ENCODE measurements at regions not wholly inside any gene's neighbourhood (a gene's known extent, or its start where the extent isn't known, plus 50 kb on each side); places are given as distances from the start of the nearest gene placed in this dataset.
"Not testable (repeated sequence)": the region's sequence is repeated elsewhere in the genome, so short reads cannot be mapped to it uniquely, and the experiment has no call there.

- DNase-seq, result no peak
Observed at GRCh38 chr1:189275796-189276195, 1201.9 kb downstream of the BRINP3 start.

DNA sequence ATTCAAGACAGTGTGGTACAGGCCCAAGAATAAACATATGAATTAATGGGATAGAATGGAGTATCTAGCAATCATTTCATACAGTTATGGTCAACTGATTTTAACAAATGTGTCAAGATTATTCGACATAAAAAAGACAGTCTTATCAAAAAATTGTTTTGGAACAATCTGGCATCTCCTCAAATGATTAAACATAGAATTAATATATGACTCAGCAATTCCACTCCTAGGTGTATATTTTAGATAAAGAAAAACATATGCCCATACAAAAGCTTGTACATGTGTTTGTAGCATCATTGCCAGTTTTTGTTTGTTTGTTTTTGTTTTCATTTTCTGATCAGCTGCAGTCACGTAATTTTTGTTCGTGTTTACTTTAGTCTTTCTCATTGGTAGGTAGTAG lies 1188.3 kb downstream of the BRINP3 start:
- no peak for DNase-seq

DNA sequence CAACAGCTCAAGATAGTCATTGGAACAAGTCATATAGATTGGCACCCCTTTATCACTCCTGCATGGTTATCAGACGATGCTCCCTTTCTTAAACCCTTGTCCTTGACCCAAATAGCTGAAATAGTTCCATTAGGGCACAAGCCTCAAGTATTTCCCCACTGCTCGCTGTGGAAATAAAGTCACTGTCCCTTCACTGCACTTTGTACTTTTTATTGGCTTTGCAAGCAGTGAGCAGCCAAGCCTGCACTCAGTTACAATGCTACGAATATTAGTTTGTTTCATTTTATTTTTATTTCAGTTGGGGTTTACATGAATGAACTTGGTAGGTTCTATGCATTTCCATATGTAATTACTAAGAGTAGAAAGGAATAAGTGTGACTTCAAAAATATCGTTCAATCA lies 1176.4 kb downstream of the BRINP3 start:
- DNase-seq, result no peak

DNA sequence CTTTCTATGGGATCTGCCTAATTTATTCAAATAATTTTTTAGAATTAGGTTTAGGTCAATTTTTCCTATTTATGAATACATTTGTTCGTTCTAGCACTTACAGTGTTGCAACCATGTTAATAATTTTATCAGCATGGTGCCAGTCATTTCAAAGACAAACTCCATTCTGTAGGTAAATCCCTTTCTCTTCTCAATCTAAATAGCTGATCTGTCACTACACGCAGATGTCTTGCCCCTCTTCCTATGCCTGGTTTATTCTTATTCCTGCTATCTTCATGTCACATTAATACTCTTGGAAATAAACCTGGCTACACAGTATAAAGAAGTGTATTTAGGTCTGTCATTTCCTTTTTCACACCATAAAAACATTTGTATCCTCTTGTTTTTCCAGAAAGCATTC lies 1172.4 kb downstream of the BRINP3 start:
- no peak for DNase-seq

GRCh38 chr1:189311915-189312314 lies 1165.7 kb downstream of the BRINP3 start:
- no peak for DNase-seq

- DNase-seq, result no peak
Observed at GRCh38 chr1:189312499-189312898, 1165.2 kb downstream of the BRINP3 start.

DNA sequence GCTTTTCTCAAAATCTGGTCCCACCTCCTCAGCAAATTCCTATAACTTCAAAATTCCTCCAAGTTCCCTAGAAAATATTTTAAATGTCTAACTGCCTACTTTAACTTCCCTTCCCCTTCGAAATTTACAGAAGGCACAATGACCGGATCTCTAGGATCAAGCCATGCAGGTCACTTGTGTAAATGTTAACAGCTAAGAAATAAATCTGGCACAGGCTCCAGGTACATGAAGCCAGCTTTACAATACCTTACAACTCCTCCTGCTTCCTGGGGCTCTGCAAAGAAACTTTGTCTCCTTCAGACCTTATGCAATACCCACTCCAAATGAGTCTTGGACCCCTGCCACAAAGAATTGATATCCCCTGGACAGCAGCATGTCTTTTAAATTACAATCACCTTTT lies 1164.2 kb downstream of the BRINP3 start:
- DNase-seq, result no peak

GRCh38 chr1:189315035-189315901 lies 1162.4 kb downstream of the BRINP3 start:
- no peak for DNase-seq

GRCh38 chr1:189323091-189323490 lies 1154.6 kb downstream of the BRINP3 start:
- DNase-seq, result no peak

- DNase-seq, result not testable (repeated sequence)
Observed at GRCh38 chr1:189331071-189331470, 1146.6 kb downstream of the BRINP3 start.

GRCh38 chr1:189336115-189337100 lies 1141.3 kb downstream of the BRINP3 start:
- DNase-seq, result no peak

DNA sequence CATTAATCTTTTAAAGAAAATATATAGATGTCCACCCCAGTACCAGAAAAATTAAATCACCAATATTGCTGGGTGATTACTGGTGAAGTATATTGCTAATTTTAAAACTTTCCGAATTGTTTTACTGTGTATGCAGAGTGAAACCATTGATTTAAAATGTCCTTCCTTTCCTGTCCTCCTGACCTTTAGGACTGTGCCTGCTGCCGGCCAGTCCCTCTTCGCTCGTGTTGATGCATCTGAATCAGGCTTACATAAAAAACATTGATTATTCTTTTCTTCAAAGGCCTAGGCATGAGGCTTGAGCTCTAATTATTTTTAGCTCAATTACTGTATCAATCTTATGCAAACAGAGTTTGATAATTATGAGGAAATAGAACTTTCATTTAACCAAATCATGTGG lies 1128.1 kb downstream of the BRINP3 start:
- DNase-seq, result no peak

GRCh38 chr1:189350983-189351616 lies 1126.6 kb downstream of the BRINP3 start:
- DNase-seq, result no peak

- DNase-seq, result no peak
Observed at GRCh38 chr1:189351960-189352359, 1125.7 kb downstream of the BRINP3 start.

DNA sequence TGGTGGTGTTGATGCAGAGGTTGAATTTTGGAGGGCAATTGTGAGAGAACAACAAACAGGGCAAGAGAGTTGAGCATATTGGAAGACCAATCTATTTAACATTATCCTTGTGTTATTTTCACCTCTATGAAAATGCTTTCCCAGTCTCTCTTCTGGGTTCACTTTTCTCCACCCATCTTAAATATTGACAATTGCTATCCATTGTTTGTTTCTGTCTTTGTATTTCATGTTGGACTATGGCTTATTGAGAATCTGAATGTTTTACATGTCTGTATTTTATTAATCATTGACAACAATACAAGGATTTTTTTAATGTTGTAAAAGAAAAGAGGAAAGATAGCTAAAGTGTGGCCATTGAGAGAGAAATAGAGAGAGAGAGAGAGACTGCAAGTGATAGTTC lies 1121.5 kb downstream of the BRINP3 start:
- DNase-seq, result no peak

GRCh38 chr1:189357317-189357716 lies 1120.3 kb downstream of the BRINP3 start:
- no peak for DNase-seq

DNA sequence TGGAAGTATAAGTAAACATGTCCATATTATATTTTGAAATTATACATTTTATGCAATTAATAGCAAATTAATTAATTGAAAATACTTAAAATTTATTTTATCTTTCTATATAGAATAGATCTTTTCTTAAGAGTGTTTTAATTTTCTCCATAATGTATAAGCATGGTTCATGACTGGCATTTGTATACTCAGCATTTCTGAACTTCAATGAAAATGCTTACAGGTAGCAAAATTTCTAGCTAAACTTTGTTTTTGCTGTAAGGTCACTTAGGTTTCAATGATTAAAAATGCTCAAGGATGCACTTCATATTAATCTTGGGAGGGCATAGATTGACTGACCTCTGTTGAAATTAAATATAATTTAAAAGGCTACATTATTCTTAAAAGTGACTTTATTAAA lies 1108.1 kb downstream of the BRINP3 start:
- DNase-seq, result no peak

DNA sequence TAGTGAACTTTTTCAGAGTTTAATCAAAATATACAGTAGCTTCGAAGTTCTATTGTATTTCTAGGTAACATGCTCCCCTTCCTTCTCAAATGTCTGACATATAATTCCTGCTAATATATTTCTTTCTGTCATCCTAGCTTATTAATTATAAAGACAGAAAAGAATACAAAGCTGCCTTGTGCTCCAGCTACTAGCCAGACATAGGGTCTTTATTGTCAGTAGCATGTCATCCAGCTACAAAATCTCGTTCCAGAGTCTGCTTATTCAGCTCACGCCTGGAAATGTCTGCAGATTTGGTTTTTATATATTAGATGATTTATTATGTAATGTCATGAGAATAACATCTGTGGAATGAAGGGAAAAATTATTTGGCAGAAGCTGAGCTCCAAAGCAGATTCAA lies 1102.8 kb downstream of the BRINP3 start:
- DNase-seq, result no peak

DNA sequence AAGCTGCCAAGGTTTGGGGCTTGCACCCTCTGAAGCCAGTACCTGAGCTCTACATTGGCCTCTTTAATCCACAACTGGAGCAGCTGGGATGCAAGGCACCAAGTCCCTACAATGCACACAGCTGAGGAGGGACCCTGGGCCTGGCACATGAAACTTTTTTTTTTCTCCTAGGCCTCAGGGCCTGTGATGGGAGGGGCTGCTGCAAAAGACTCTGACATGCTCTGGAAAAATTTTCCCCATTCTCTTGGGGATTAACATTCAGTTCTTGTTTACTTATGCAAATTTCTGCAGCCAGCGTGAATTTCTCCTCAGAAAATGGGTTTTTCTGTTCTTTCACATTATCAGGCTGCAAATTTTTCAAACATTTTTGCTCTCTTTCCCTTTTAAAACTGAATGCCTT lies 1072.2 kb downstream of the BRINP3 start:
- no peak for DNase-seq

DNA sequence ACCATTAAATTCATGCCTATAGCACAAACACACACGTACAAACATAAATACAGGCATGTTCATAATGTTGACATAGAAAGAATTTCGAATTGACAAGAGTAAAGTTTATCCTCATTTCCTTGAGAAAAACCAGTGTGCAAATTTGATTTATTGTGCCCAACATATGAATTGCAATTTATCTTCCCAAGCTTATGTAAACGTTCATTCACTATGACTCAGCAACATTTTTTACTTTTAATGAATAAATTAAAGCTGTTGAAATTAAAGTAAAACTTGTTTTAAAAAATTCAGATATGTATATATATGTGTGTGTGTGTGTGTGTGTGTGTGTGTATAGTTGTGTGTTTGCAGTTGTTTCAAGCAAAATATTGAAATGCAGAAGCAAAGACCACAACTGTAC lies 1067.9 kb downstream of the BRINP3 start:
- no peak for DNase-seq

DNA sequence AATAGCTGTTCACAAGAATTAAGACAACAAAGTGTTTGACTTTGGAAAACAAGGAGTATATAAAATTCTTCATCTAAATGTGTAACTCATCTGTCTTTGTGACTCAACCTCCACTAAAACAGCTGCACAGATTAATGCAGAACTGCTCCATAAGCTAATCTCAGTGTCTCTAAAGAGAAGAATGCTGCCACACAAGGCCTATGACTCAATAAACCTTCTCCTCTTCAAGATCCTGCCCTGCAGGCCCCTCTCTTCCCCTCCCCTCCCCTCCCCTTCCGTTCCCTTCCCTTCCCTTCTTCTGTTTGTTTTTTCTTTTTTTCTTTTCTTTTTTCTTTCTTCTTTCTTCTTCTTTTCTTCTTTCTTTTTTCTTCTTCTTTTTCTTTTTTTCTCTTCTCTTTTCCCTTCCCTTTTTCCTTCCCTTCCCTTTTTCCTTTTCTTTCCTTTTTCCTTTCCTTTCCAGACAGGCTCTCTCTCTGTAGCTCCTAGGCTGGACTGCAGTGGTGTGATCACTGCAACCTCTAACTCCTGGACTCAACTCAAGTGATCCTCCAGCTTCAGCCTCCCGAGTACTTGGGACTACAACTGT lies 1052.8 kb downstream of the BRINP3 start:
- DNase-seq, result no peak

GRCh38 chr1:189429610-189430009 lies 1048.1 kb downstream of the BRINP3 start:
- DNase-seq, result peak in 3 of 4 experiments; percentile 1 to 27 (median 11)

GRCh38 chr1:189431447-189431846 lies 1046.2 kb downstream of the BRINP3 start:
- peak in 1 of 4 experiments; percentile 0 for DNase-seq

All from suppressor macrophage (primary cell).